ENCODE measurements at regions not wholly inside any gene's neighbourhood (a gene's known extent, or its start where the extent isn't known, plus 50 kb on each side); places are given as distances from the start of the nearest gene placed in this dataset.
A peak's percentile ranks its signal among the peaks of the same experiment; 100 is the strongest.

GRCh38 chr2:236896688-236897087 lies 189.0 kb upstream of the COPS8 start:
- Mint-ChIP-seq H3K4me3 (no peak overlapping the region), H3K9me3 (no peaks in the 10 kb centered on the region), H3K27ac (ENCODE audit: unreplicated experiment) (no peak overlapping the region), H3K36me3 (ENCODE audit: low read depth) (no peaks in the 10 kb centered on the region), H3K27me3 (ENCODE audit: low read depth) (no peaks in the 10 kb centered on the region), H3K4me1 (peaks cover 39% of the 10 kb centered on the region)
- no peak for DNase-seq (ENCODE audit: low read depth, low spot score)
- no peak for TF ChIP-seq CTCF (conservative IDR thresholded peaks at IDR 0.05)

- Mint-ChIP-seq H3K27ac (ENCODE audit: unreplicated experiment) (no peak overlapping the region), H3K4me3 (no peak overlapping the region), H3K9me3 (no peaks in the 10 kb centered on the region), H3K36me3 (ENCODE audit: low read depth) (no peaks in the 10 kb centered on the region), H3K27me3 (ENCODE audit: low read depth) (no peaks in the 10 kb centered on the region), H3K4me1 (peaks cover 44% of the 10 kb centered on the region)
- DNase-seq (ENCODE audit: low read depth, low spot score) = no peak
- TF ChIP-seq CTCF (conservative IDR thresholded peaks at IDR 0.05) = no peak
These were observed 186.5 kb upstream of the COPS8 start for GRCh38 chr2:236899146-236899545.

GRCh38 chr2:236899950-236900640 lies 185.6 kb upstream of the COPS8 start:
- H3K4me3 Mint-ChIP-seq = no peak overlapping the region
- H3K4me1 Mint-ChIP-seq = peaks cover 52% of the 10 kb centered on the region
- H3K27me3 Mint-ChIP-seq (ENCODE audit: low read depth) = no peaks in the 10 kb centered on the region
- DNase-seq (ENCODE audit: low read depth, low spot score) = peak; percentile 0
- H3K9me3 Mint-ChIP-seq = no peaks in the 10 kb centered on the region
- H3K36me3 Mint-ChIP-seq (ENCODE audit: low read depth) = no peaks in the 10 kb centered on the region
- TF ChIP-seq CTCF (conservative IDR thresholded peaks at IDR 0.05) = no peak
- H3K27ac Mint-ChIP-seq (ENCODE audit: unreplicated experiment) = no peak overlapping the region

GRCh38 chr2:236901956-236902355 lies 183.7 kb upstream of the COPS8 start:
- H3K27me3 Mint-ChIP-seq (ENCODE audit: low read depth) = no peaks in the 10 kb centered on the region

GRCh38 chr2:236903978-236904377 lies 181.7 kb upstream of the COPS8 start:
- no peak for DNase-seq (ENCODE audit: low read depth, low spot score)
- Mint-ChIP-seq H3K27me3 (ENCODE audit: low read depth) (no peaks in the 10 kb centered on the region), H3K4me1 (peaks cover 58% of the 10 kb centered on the region), H3K4me3 (no peak overlapping the region), H3K27ac (ENCODE audit: unreplicated experiment) (no peak overlapping the region), H3K9me3 (no peaks in the 10 kb centered on the region), H3K36me3 (ENCODE audit: low read depth) (no peaks in the 10 kb centered on the region)
- no peak for TF ChIP-seq CTCF (conservative IDR thresholded peaks at IDR 0.05)

More at GRCh38 chr2:236901956-236902355, 183.7 kb upstream of the COPS8 start:
- TF ChIP-seq CTCF (conservative IDR thresholded peaks at IDR 0.05) = no peak
- Mint-ChIP-seq H3K4me3 (no peak overlapping the region), H3K36me3 (ENCODE audit: low read depth) (no peaks in the 10 kb centered on the region), H3K27ac (ENCODE audit: unreplicated experiment) (no peak overlapping the region), H3K4me1 (peaks cover 60% of the 10 kb centered on the region), H3K9me3 (no peaks in the 10 kb centered on the region)
- no peak for DNase-seq (ENCODE audit: low read depth, low spot score)

All from neural crest cell (in vitro differentiated cells).